Hepatocyte (in vitro differentiated cells): ENCODE measurements at regions not wholly inside any gene's neighbourhood (a gene's known extent, or its start where the extent isn't known, plus 50 kb on each side); places are given as distances from the start of the nearest gene placed in this dataset.

ENCODE experiments used
- CTCF ChIP-seq: fragments of 200-600 bp; sonication (generic); IDR thresholded peaks from 2 replicates; pipeline ENCODE4 v1.5.1; 2016; ENCODE audit warnings: antibody characterized with exemption, mild to moderate bottlenecking; ENCODE audit not compliant: poor library complexity
- EZH2phosphoT487 ChIP-seq: fragments of 200-600 bp; sonication (generic); IDR thresholded peaks from one replicate; pipeline ENCODE4 v1.6.1; 2018; ENCODE audit warnings: antibody characterized with exemption, mild to moderate bottlenecking, low read depth, moderate library complexity; ENCODE audit not compliant: unreplicated experiment, severe bottlenecking

GRCh38 chr9:82475584-82476301, 487.2 kb downstream of the SPATA31D1 start:
- TF ChIP-seq CTCF (no peak), EZH2phosphoT487 (peak; percentile 55)
